HepG2 (cell line): ENCODE measurements at regions not wholly inside any gene's neighbourhood (a gene's known extent, or its start where the extent isn't known, plus 50 kb on each side); places are given as distances from the start of the nearest gene placed in this dataset.

Source experiments
- ATAC-seq: fragments of 200-7000 bp; cut with Tn5 transposase; 3 replicates; pipeline ENCODE4 v1.9.1; 2020; ENCODE audit warnings: mild to moderate bottlenecking, moderate library complexity
- BruUV-seq: library from RNA; stranded (reverse); fragments of 400-500 nt; replicated peaks from 2 replicates; lab custom pipeline; 2021; lab: Mats Ljungman, UMichigan
- CTCF ChIA-PET: fragments of 300-600 bp; formaldehyde crosslinking; extraction: SDS; loops from one replicate; lab custom pipeline; 2021; ENCODE audit warnings: low total read pairs, inconsistent platforms, low intra/inter-chr PET ratio; lab: Yijun Ruan, JAX
- POLR2A ChIA-PET: fragments of 350-600 bp; sonication (Branson Sonifier 250); formaldehyde crosslinking; loops from one replicate; lab custom pipeline; 2020; ENCODE audit warnings: antibody characterized with exemption, inconsistent platforms; lab: Yijun Ruan, JAX
- DNase-seq: peaks from one replicate; pipeline ENCODE4 v3.0.0-alpha.2; 2015; ENCODE audit warnings: low spot score
- FAIRE-seq: peaks from 3 replicates; lab custom pipeline; 2011; peaks lifted over from hg19 to GRCh38; lab: Jason Lieb, UNC
- H2AFZ ChIP-seq: one replicate; pipeline ENCODE4 v1.6.1; 2011; ENCODE audit warnings: low read length, inconsistent platforms
- H3K27ac ChIP-seq: fragments of 300-600 bp; 3 replicates; pipeline ENCODE4 v1.8.0; 2011; ENCODE audit warnings: mixed run types, mild to moderate bottlenecking, mixed read lengths, low read length, inconsistent platforms; ENCODE audit not compliant: insufficient read depth; ENCODE audit errors: extremely low read length
- H3K27me3 ChIP-seq, 2 experiments: fragments of 200-600 bp in 1 of 2; 2 replicates in 1 of 2; 3 replicates in 1 of 2; pipeline versions ENCODE4 v1.6.0 to v1.8.0; 2011; ENCODE audit warnings: low read length in 2 of 2, mild to moderate bottlenecking in 2 of 2, moderate library complexity in 2 of 2, inconsistent platforms in 1 of 2; ENCODE audit not compliant: insufficient read depth in 2 of 2, control insufficient read depth in 1 of 2
- H3K36me3 ChIP-seq, 2 experiments: fragments of 200-600 bp in 1 of 2; replicated peaks in 1 of 2; 2 replicates in 1 of 2; 3 replicates in 1 of 2; pipeline versions ENCODE4 v1.5.1 to v1.8.0; 2011; ENCODE audit warnings: low read length in 2 of 2, inconsistent platforms in 1 of 2; ENCODE audit not compliant: insufficient read depth in 2 of 2, control insufficient read depth in 1 of 2
- H3K4me1 ChIP-seq: 2 replicates; pipeline ENCODE4 v1.5.1; 2012; ENCODE audit warnings: low read length, inconsistent platforms; ENCODE audit not compliant: insufficient read depth
- H3K4me2 ChIP-seq: 2 replicates; pipeline ENCODE4 v1.6.0; 2011; ENCODE audit warnings: low read depth, low read length, inconsistent platforms
- H3K4me3 ChIP-seq, 3 experiments: fragments of 200-600 bp in 1 of 3; sonication (generic), shearing (Covaris generic) in 1 of 3; replicated peaks in 1 of 3; 2 replicates each; pipeline ENCODE4 v1.5.1; 2011 to 2016; ENCODE audit warnings: low read length in 3 of 3, inconsistent platforms in 2 of 3, low read depth in 2 of 3, mild to moderate bottlenecking in 2 of 3, control low read depth in 1 of 3, mixed read lengths in 1 of 3; ENCODE audit not compliant: insufficient read depth in 1 of 3
- H3K79me2 ChIP-seq: one replicate; pipeline ENCODE4 v1.6.1; 2011; ENCODE audit warnings: low read length, inconsistent platforms; ENCODE audit not compliant: insufficient read depth
- H3K9ac ChIP-seq: 2 replicates; pipeline ENCODE4 v1.6.0; 2011; ENCODE audit warnings: mild to moderate bottlenecking, low read depth, low read length, inconsistent platforms; ENCODE audit not compliant: insufficient read depth
- H3K9me3 ChIP-seq: 2 replicates; pipeline ENCODE4 v1.5.1; 2012; ENCODE audit warnings: mild to moderate bottlenecking, low read length
- H4K20me1 ChIP-seq: 2 replicates; pipeline ENCODE4 v1.6.0; 2011; ENCODE audit warnings: inconsistent platforms, mild to moderate bottlenecking, low read length, moderate library complexity; ENCODE audit not compliant: insufficient read depth
- HIC2 ChIP-seq: sonication (generic); formaldehyde crosslinking; IDR thresholded peaks from 2 replicates; pipeline ENCODE4 v1.9.0; 2022; ENCODE audit warnings: low read depth, missing genetic modification reagents
- HMG20A ChIP-seq: IDR thresholded peaks from 2 replicates; pipeline ENCODE4 v1.6.1; 2016; ENCODE audit warnings: borderline replicate concordance
- HNRNPL ChIP-seq: fragments of 200-400 bp; formaldehyde crosslinking; IDR thresholded peaks from 2 replicates; pipeline ENCODE4 v1.6.1; 2017; ENCODE audit warnings: mild to moderate bottlenecking, low read depth, low read length
- MEF2D ChIP-seq: sonication (generic); formaldehyde crosslinking; IDR thresholded peaks from 2 replicates; pipeline ENCODE4 v1.5.1; 2020; ENCODE audit warnings: mild to moderate bottlenecking, missing genetic modification reagents
- NCOA1 ChIP-seq: sonication (generic); formaldehyde crosslinking; IDR thresholded peaks from 2 replicates; pipeline ENCODE4 v1.9.0; 2021; ENCODE audit warnings: missing genetic modification reagents
- PHF20 ChIP-seq: sonication (generic); formaldehyde crosslinking; IDR thresholded peaks from 2 replicates; pipeline ENCODE4 v1.5.0; 2020; ENCODE audit warnings: mild to moderate bottlenecking, missing genetic modification reagents
- RBFOX2 ChIP-seq: fragments of 200-400 bp; formaldehyde crosslinking; IDR thresholded peaks from 2 replicates; pipeline ENCODE4 v1.6.1; 2017; ENCODE audit warnings: low read depth, mild to moderate bottlenecking, low read length
- ZC3H13 ChIP-seq: sonication (generic); formaldehyde crosslinking; IDR thresholded peaks from 2 replicates; pipeline ENCODE4 v1.8.1; 2023; ENCODE audit warnings: mild to moderate bottlenecking, missing genetic modification reagents, moderate library complexity
- ZNF337 ChIP-seq: sonication (generic); formaldehyde crosslinking; IDR thresholded peaks from 2 replicates; pipeline ENCODE4 v1.5.1; 2020; ENCODE audit warnings: missing genetic modification reagents, low read depth, mild to moderate bottlenecking, borderline replicate concordance
- ZNF367 ChIP-seq: sonication (generic); formaldehyde crosslinking; IDR thresholded peaks from 2 replicates; pipeline ENCODE4 v1.4.0; 2020; ENCODE audit warnings: missing genetic modification reagents, borderline replicate concordance
- ZNF510 ChIP-seq: sonication (generic); formaldehyde crosslinking; IDR thresholded peaks from 2 replicates; pipeline ENCODE4 v1.4.0; 2020; ENCODE audit warnings: low read depth, mild to moderate bottlenecking, missing genetic modification reagents
- ZNF841 ChIP-seq: sonication (generic); formaldehyde crosslinking; IDR thresholded peaks from 2 replicates; pipeline ENCODE4 v1.8.1; 2023; ENCODE audit warnings: missing genetic modification reagents, borderline replicate concordance
- WGBS: methylation state at CpG from one replicate; pipeline ENCODE4 v1.1.6; 2017; ENCODE audit warnings: low lambda C conversion rate; 5-methylcytosine and 5-hydroxymethylcytosine counted together
- in situ Hi-C: cut with HindIII; loops from 2 replicates; pipeline ENCODE4 v1.10.0; 2017; ENCODE audit warnings: low pct_unique_long_range_greater_than_20kb; ENCODE audit not compliant: extremely low pct_ligation_motif_present
- intact Hi-C: fragments of 100-400 bp; cut with micrococcal nuclease; formaldehyde crosslinking; loops from one replicate; pipeline ENCODE4 v1.10.0; 2022; ENCODE audit not compliant: unreplicated experiment
- TF ChIP-seq, protein P1 (sequence below): sonication (generic); formaldehyde crosslinking; IDR thresholded peaks from 2 replicates; pipeline ENCODE4 v1.9.0; 2021; ENCODE audit warnings: missing genetic modification reagents, borderline replicate concordance
- TF ChIP-seq, protein P2 (sequence below), 2 experiments: sonication (generic) in 1 of 2; formaldehyde crosslinking in 1 of 2; IDR thresholded peaks; 2 replicates each; pipeline versions ENCODE4 v1.5.1 to v1.6.1; 2011 to 2020; ENCODE audit warnings: borderline replicate concordance in 1 of 2, low read depth in 1 of 2, low read length in 1 of 2, mild to moderate bottlenecking in 1 of 2, missing genetic modification reagents in 1 of 2, moderate library complexity in 1 of 2

GRCh38 chr17:36833279-36833678, 104.0 kb upstream of the LHX1 start:
- H3K4me1 ChIP-seq: 0 out of 2 replicates have a peak, but pooled peaks cover 7% of the 10 kb centered on the region

More at GRCh38 chr17:36833279-36833678, 104.0 kb upstream of the LHX1 start:
- Histone ChIP-seq H3K9ac (no peak overlapping the region), H3K27me3 (peaks cover 0 to 3% of the 10 kb centered on the region in 2 experiments; a peak in 1 of 5 replicates), H4K20me1 (no peaks in the 10 kb centered on the region), H3K9me3 (no peaks in the 10 kb centered on the region), H3K4me2 (no peak overlapping the region), H3K4me3 (no peak overlapping the region), H2AFZ (no peak overlapping the region), H3K79me2 (no peaks in the 10 kb centered on the region), H3K27ac (no peak overlapping the region), H3K36me3 (no peaks in the 10 kb centered on the region)
- intact Hi-C loops: no loop called here
- ATAC-seq: no peak
- no peak for TF ChIP-seq ZNF367 (CRISPR knock-in tag)
- no peak for TF ChIP-seq ZNF337 (CRISPR knock-in tag)
- no peak for TF ChIP-seq ZC3H13
- no peak for TF ChIP-seq HNRNPL
- TF ChIP-seq, protein P1, sequence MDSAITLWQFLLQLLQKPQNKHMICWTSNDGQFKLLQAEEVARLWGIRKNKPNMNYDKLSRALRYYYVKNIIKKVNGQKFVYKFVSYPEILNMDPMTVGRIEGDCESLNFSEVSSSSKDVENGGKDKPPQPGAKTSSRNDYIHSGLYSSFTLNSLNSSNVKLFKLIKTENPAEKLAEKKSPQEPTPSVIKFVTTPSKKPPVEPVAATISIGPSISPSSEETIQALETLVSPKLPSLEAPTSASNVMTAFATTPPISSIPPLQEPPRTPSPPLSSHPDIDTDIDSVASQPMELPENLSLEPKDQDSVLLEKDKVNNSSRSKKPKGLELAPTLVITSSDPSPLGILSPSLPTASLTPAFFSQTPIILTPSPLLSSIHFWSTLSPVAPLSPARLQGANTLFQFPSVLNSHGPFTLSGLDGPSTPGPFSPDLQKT (CRISPR knock-in tag): no peak
- TF ChIP-seq HMG20A (CRISPR knock-in tag): no peak
- TF ChIP-seq ZNF841: no peak
- TF ChIP-seq MEF2D: no peak
- TF ChIP-seq PHF20 (CRISPR knock-in tag): no peak
- TF ChIP-seq RBFOX2: no peak
- no peak for TF ChIP-seq ZNF510 (CRISPR knock-in tag)
- TF ChIP-seq HIC2: no peak
- TF ChIP-seq, protein P2, sequence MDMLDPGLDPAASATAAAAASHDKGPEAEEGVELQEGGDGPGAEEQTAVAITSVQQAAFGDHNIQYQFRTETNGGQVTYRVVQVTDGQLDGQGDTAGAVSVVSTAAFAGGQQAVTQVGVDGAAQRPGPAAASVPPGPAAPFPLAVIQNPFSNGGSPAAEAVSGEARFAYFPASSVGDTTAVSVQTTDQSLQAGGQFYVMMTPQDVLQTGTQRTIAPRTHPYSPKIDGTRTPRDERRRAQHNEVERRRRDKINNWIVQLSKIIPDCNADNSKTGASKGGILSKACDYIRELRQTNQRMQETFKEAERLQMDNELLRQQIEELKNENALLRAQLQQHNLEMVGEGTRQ (IDR thresholded peaks at IDR 0.05; ENCODE audit: low read depth, low read length): no peak
- TF ChIP-seq, protein P2 (CRISPR knock-in tag; IDR thresholded peaks at IDR 0.05; ENCODE audit: borderline replicate concordance): no peak
- TF ChIP-seq NCOA1 (CRISPR knock-in tag): no peak
- no peak for FAIRE-seq
- DNase-seq: no peak
- no TSS peak for BruUV-seq
- CTCF ChIA-PET: no interaction called here
- in situ Hi-C loops: no loop called here
- 72% methylated on average over 1 of the region's 1 CpG for WGBS
- POLR2A ChIA-PET: no interaction called here
